ENCODE measurements at regions not wholly inside any gene's neighbourhood (a gene's known extent, or its start where the extent isn't known, plus 50 kb on each side); places are given as distances from the start of the nearest gene placed in this dataset.

DNA sequence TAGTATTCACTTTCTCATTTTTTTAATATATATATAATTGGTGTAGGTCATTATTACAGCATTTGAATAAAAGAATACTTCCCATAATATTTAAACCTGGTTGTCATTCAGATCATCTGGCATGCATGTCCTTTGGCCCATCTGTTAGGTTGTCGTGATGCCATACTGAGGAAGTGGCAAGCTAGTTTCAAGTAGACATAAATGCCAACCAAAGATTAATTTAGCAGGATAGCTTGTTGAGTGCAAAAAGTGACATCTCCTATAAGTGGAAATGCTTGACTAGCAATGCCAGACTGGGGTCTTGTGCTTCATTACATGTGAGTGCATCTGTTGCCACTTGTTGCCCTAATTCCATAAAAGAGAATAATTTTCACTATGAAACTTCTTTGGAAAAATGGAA, 1044.7 kb downstream of the GRIK2 start:
- no peaks in the 10 kb centered on the region for H3K36me3 Mint-ChIP-seq (ENCODE audit: low read depth)
- Histone ChIP-seq H3K9ac (ENCODE audit: extremely low read depth, low read length, poor library complexity, severe bottlenecking) (no peak overlapping the region), H3K4me1 (ENCODE audit: control insufficient read depth, insufficient read depth, low read length) (peaks cover 4% of the 10 kb centered on the region), H3K36me3 (ENCODE audit: control insufficient read depth, insufficient read depth, low read length) (no peaks in the 10 kb centered on the region), H3K9me3 (ENCODE audit: control insufficient read depth, low read length) (no peaks in the 10 kb centered on the region), H3K27me3 (ENCODE audit: control insufficient read depth, insufficient read depth, low read length, poor library complexity, severe bottlenecking) (no peaks in the 10 kb centered on the region), H3K4me3 (ENCODE audit: low read length) (no peak overlapping the region), H3K27ac (ENCODE audit: low read depth, low read length) (no peak overlapping the region)
- H3K4me1 Mint-ChIP-seq = peaks cover 15% of the 10 kb centered on the region
- no peak for DNase-seq
- H3K27ac Mint-ChIP-seq = no peak overlapping the region
- WGBS, 2 experiments (ENCODE audit: insufficient coverage in 1 of 2, insufficient read length in 1 of 2) = 96 to 100% methylated on average over 1 of the region's 1 CpG
- H3K27me3 Mint-ChIP-seq (ENCODE audit: insufficient read depth) = no peaks in the 10 kb centered on the region
- H3K4me3 Mint-ChIP-seq = no peak overlapping the region
- TF ChIP-seq, protein P1, sequence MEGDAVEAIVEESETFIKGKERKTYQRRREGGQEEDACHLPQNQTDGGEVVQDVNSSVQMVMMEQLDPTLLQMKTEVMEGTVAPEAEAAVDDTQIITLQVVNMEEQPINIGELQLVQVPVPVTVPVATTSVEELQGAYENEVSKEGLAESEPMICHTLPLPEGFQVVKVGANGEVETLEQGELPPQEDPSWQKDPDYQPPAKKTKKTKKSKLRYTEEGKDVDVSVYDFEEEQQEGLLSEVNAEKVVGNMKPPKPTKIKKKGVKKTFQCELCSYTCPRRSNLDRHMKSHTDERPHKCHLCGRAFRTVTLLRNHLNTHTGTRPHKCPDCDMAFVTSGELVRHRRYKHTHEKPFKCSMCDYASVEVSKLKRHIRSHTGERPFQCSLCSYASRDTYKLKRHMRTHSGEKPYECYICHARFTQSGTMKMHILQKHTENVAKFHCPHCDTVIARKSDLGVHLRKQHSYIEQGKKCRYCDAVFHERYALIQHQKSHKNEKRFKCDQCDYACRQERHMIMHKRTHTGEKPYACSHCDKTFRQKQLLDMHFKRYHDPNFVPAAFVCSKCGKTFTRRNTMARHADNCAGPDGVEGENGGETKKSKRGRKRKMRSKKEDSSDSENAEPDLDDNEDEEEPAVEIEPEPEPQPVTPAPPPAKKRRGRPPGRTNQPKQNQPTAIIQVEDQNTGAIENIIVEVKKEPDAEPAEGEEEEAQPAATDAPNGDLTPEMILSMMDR (conservative IDR thresholded peaks at IDR 0.05) = no peak
- H3K9me3 Mint-ChIP-seq = no peaks in the 10 kb centered on the region

- H3K4me3 ChIP-seq (ENCODE audit: low read length) = no peak overlapping the region
- no peaks in the 10 kb centered on the region for H3K9me3 ChIP-seq (ENCODE audit: control insufficient read depth, low read length)
- H3K27me3 ChIP-seq (ENCODE audit: control insufficient read depth, insufficient read depth, low read length, poor library complexity, severe bottlenecking) = no peaks in the 10 kb centered on the region
- WGBS, 2 experiments (ENCODE audit: insufficient coverage in 1 of 2, insufficient read length in 1 of 2) = 87 to 100% methylated on average over 1 to 4 of the region's 4 CpGs
- H3K9ac ChIP-seq (ENCODE audit: extremely low read depth, low read length, poor library complexity, severe bottlenecking) = no peak overlapping the region
- Mint-ChIP-seq H3K36me3 (ENCODE audit: low read depth) (no peaks in the 10 kb centered on the region), H3K9me3 (no peaks in the 10 kb centered on the region), H3K27ac (no peak overlapping the region), H3K27me3 (ENCODE audit: insufficient read depth) (no peaks in the 10 kb centered on the region), H3K4me1 (no peaks in the 10 kb centered on the region), H3K4me3 (no peak overlapping the region)
- no peaks in the 10 kb centered on the region for H3K36me3 ChIP-seq (ENCODE audit: control insufficient read depth, insufficient read depth, low read length)
- H3K4me1 ChIP-seq (ENCODE audit: control insufficient read depth, insufficient read depth, low read length) = no peaks in the 10 kb centered on the region
- DNase-seq = no peak
- no peak overlapping the region for H3K27ac ChIP-seq (ENCODE audit: low read depth, low read length)
- TF ChIP-seq, protein P1 (conservative IDR thresholded peaks at IDR 0.05) = no peak
Observed at GRCh38 chr6:102417368-102417998, 1024.0 kb downstream of the GRIK2 start.

DNA sequence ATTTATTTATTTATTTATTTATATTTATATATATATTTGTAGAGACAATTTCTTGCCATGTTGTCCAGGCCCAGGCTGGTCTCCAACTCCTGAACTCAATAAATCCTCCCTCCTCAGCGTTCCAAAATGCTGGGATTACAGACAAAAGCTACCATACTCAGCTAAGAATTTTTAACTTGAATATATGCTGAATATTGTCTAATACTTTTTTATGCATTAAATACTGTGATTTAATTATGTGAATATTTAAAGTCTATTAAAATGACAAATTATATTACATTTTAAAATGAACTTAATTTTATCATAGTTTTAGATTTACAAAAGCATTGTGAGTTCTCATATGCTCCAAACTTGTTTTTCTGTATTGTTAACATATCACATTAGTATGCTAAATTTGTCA, 1022.4 kb downstream of the GRIK2 start:
- TF ChIP-seq, protein P1 (conservative IDR thresholded peaks at IDR 0.05) = no peak
- Mint-ChIP-seq H3K9me3 (no peaks in the 10 kb centered on the region), H3K27me3 (ENCODE audit: insufficient read depth) (no peaks in the 10 kb centered on the region), H3K4me1 (no peaks in the 10 kb centered on the region), H3K27ac (no peak overlapping the region), H3K36me3 (ENCODE audit: low read depth) (no peaks in the 10 kb centered on the region), H3K4me3 (no peak overlapping the region)
- H3K9ac ChIP-seq (ENCODE audit: extremely low read depth, low read length, poor library complexity, severe bottlenecking) = no peak overlapping the region
- no peak overlapping the region for H3K4me3 ChIP-seq (ENCODE audit: low read length)
- no peaks in the 10 kb centered on the region for H3K36me3 ChIP-seq (ENCODE audit: control insufficient read depth, insufficient read depth, low read length)
- no peaks in the 10 kb centered on the region for H3K9me3 ChIP-seq (ENCODE audit: control insufficient read depth, low read length)
- DNase-seq = no peak
- no peaks in the 10 kb centered on the region for H3K4me1 ChIP-seq (ENCODE audit: control insufficient read depth, insufficient read depth, low read length)
- H3K27me3 ChIP-seq (ENCODE audit: control insufficient read depth, insufficient read depth, low read length, poor library complexity, severe bottlenecking) = no peaks in the 10 kb centered on the region
- no peak overlapping the region for H3K27ac ChIP-seq (ENCODE audit: low read depth, low read length)
- 88% methylated on average over 1 of the region's 1 CpG; no CpG with 5 or more reads in 1 of the 2 experiments for WGBS, 2 experiments (ENCODE audit: insufficient coverage in 1 of 2, insufficient read length in 1 of 2)
